ENCODE measurements at regions not wholly inside any gene's neighbourhood (a gene's known extent, or its start where the extent isn't known, plus 50 kb on each side); places are given as distances from the start of the nearest gene placed in this dataset.

DNA sequence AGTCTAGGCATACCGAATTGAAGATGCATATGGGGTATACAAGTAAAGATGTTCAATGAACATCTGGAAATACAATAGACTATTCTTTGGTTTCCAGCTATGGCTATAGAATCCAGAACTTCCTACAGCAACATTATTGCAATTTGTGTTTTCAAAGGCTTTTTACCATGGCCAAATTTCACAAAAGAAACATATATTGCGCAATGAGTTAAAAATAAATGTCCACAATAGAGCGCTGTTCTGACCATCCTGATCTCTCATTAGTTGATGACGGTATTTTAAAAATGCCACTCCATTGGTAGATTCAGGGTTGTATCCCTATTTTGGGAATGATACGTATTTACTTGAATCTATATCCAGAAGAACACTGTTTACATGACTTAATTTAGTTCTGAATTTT is 139.2 kb downstream of the LINC00632 start:
- DNase-seq = no peak

GRCh38 chrX:140860718-140861117 is 141.7 kb upstream of the SPANXB1 start:
- no peak for DNase-seq

DNA sequence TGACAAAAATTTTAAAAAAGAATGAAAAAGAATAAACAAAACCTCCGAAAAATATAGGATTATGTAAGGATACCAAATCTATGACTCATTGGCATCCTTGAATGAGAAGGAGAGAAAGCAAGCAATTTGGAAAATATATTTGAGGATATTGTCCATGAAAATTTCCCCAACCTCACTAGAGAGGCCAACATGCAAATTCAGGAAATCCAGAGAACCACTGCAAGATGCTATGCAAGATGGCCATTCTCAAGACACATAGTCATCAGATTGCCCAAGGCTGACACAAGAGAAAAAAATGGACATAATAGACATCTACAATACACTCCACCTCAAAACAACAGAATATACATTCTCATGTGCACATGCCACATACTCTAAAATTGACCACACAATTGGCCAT is 135.9 kb upstream of the SPANXB1 start:
- DNase-seq = no peak

DNA sequence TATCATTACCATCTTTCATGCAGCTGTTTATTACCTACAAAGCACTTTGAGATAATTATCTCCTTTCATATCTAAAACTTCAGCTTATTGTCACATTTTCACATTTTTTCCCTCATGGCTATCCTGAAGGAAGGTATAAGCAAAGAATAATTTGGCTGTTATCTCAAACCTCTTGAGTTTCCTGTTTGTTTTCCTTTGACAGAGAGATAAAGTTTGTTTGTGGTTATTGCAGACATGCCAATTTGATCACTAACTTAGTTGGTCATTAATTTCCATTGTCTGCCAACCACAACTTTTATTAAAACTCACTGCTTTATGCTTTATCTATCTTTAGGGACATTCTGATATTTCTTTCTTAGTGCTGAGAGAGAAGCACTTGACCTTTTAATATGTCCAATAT is 89.8 kb upstream of the SPANXB1 start:
- no peak for DNase-seq

- DNase-seq = no peak
These were observed 88.4 kb upstream of the SPANXB1 start for GRCh38 chrX:140913802-140914501.

- DNase-seq = no peak
These were observed 85.5 kb upstream of the SPANXB1 start for GRCh38 chrX:140916872-140917271.

GRCh38 chrX:140917354-140918115 is 84.9 kb upstream of the SPANXB1 start:
- no peak for DNase-seq

- DNase-seq = peak in 1 of 2 donors; percentile 13
These were observed 83.9 kb upstream of the SPANXB1 start for GRCh38 chrX:140918398-140919038.

- no peak for DNase-seq
These were observed 82.0 kb upstream of the SPANXB1 start for GRCh38 chrX:140920416-140920815.

DNA sequence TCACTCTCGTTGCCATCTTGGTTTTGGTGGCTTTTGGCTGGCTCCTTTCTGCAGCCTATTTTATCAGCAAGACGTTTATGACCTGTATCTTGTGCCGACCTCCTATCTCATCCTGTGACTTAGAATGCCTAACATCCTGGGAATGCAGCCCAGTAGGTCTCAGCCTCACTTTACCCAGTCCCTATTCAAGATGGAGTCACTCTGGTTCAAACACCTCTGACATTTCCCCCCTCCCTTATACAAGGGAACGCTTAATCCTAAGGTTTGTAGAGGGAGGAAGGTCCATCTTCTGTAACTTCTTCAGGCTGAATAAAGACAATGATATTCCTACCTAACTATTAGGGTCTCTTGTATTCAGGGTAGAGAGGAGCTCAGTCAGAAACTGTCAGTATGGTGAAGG is 79.3 kb upstream of the SPANXB1 start:
- DNase-seq = no peak

- DNase-seq = no peak
These were observed 73.7 kb upstream of the SPANXB1 start for GRCh38 chrX:140928739-140929138.

DNA sequence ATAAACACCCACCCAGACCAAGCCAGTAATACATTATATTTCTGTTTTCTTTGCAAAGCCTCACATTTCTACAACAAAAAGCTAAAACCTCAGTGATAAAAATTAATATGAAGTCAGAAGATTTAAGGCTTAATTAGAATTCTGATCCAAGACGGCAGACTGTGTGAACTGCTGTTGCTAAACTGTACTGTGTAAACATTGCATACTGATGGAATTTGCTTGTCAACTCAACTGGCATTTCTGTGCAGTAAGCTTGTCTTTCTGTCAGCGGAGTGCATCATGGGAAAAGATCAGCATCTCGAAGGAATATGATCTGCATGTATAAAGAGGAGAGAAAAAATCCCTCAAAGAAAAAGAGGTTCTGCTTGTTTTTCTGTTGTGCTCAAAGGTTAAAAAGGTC is 69.4 kb upstream of the SPANXB1 start:
- no peak for DNase-seq

DNA sequence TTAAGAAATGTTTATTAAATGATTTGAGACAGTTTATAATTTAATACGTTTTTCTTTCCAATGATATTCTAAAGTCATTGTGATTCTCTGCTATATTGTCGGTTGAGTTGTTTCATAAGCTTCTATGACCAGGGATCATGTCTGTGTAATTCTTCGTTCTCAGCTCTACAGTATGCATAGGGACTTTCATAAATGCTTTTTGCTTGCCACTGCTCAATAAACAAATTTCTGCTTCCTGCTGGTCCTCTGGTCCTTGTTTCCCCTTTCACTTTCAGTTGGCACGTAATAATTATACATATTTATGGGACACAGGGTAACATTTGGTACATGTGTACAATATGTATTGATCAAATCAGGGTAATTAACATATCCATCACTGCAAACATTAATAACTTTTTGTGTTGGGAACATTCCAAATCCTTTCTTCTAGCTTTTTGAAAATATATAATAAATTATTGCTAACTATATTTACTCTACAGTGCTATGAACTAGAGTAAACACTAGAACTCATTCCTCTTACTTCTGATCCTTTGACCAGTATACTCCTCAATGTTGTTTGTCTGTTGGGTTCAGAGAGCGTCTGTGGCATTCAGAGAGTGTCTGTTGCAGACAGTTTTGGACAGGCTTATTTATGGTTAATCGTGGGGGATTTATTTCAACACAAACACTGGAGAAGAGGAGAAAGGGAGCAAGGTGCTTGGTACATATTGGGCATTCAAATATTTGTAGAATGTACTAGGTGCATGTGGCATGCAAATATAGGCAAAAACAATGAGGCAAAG is 68.3 kb upstream of the SPANXB1 start:
- no peak for DNase-seq

GRCh38 chrX:140943513-140943912 is 58.9 kb upstream of the SPANXB1 start:
- DNase-seq = no peak

DNA sequence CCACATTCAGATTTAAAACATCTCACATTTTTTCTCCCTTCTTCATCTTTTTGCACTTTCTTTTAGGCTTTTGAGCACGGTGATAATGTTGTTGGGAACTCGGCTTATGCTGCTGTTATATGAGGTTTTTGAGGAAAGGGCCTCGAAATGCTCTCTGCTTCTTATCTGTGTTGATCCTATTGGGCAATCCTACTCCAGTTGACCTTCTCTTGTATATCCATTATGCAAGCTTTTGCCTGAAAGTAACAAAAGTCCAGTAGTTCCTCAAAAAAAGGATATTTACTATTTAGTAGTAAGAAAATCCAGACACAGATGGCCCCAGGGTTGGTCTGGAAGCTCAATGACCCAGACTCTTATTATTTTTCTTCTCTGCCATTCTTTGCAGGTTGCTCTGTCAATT is 57.7 kb upstream of the SPANXB1 start:
- no peak for DNase-seq

- no peak for DNase-seq
These were observed 53.6 kb upstream of the SPANXB1 start for GRCh38 chrX:140948827-140949226.

DNA sequence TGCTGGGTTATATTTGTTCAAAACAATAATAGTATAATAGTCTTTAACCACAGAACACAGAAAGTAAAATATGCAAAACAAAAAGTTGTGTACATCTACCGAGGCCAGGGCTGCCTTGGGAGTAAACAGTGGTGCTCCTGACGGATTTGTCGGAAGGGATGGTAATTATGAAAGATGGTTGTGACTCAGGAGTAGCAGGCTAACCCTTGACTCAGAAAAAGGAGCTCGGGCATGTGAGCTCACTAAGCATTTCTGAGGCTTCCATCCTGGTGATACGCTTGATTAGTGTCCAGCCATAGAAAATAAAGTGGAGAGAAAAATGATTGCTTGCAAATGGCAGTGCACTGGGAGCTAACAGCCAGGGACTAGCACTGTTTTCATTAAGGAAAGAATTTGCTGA is 53.2 kb upstream of the SPANXB1 start:
- DNase-seq = no peak
